EL (cell line): ENCODE measurements at regions not wholly inside any gene's neighbourhood (a gene's known extent, or its start where the extent isn't known, plus 50 kb on each side); places are given as distances from the start of the nearest gene placed in this dataset.
A peak's percentile ranks its signal among the peaks of the same experiment; 100 is the strongest.
"Not testable (repeated sequence)": the region's sequence is repeated elsewhere in the genome, so short reads cannot be mapped to it uniquely, and the experiment has no call there.

Source experiments
- DNase-seq: peaks from one replicate; pipeline ENCODE4 v3.0.0-alpha.2; 2016

GRCh38 chr1:38153778-38154470 lies 107.3 kb upstream of the POU3F1 start:
- no peak for DNase-seq

DNA sequence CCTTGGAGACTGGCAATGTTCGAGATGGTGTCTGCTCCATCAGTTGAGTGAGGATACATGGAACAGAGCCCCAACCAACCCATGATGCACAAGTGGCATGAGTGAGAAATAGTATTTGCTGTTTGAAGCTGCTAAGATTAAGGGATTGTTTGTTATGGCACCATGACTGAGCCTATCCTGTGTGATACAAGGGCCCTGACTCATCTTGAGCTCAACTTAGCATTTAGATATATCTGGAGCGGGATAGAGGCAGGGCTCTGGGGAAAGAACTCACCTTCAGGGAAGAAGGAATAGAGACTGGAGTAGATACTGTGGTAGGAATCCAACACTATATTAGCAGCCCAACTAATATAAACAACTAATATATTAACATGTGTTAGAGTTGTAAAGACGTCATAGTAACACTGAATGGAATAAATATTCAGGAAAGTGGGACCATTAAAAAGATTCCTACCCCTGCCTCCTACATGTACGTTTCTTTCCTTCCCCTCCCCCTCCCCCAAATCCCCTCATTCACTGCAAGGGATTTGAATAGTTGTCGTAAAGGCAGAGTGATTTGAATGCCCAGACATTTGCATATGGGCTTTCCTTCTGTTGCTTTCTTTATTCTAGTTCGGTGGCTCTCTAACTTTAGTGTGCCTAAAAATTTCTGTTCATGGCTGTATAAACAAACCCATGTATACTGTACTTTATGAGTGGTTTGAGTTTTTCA lies 106.6 kb upstream of the POU3F1 start:
- DNase-seq: no peak

GRCh38 chr1:38152351-38153065 lies 105.9 kb upstream of the POU3F1 start:
- no peak for DNase-seq

GRCh38 chr1:38151399-38151798 lies 104.8 kb upstream of the POU3F1 start:
- no peak for DNase-seq

- DNase-seq: not testable (repeated sequence)
These were observed 99.5 kb upstream of the POU3F1 start for GRCh38 chr1:38146079-38146478.

DNA sequence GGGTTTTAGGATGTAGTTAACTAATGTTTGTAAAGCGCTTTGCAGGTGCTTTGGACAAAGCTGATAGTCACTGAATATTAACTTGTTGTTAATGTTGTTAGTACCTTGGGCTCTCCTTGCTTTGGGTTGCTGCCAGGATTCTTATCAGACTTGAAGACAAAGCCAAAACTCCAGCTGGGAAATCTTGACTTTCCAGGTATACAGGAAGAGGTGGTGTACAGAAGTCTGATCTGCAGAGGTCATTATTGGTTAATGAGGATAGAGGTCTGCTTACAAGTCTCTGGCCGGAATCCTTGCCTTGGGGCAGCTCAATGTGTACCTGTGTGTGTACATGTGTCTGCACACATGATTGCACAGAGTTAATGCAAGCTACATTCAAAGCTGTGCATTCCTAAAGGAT lies 96.0 kb upstream of the POU3F1 start:
- DNase-seq: no peak

DNA sequence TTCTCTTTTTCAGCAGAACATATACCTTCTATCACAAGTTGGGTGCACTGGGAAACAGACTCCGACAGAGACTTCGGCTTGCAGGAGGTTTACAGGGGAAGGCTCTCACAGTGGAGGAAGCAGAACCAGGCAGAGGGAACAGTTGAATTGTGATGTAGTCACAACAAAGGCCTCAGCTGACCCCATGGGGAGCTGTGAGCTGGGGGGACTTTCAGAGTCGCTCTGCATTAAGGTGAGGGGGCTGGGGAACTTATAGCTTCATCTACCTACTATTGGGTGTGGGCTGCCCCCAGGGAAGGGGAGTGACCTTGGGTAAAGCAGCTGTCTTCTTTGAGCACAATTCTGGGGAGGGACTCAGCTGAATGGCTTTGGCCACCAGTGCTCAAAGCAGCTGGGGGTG lies 94.9 kb upstream of the POU3F1 start:
- DNase-seq: no peak

GRCh38 chr1:38139738-38140487 lies 93.3 kb upstream of the POU3F1 start:
- DNase-seq: peak; percentile 59

- DNase-seq: peak; percentile 99
These were observed 92.1 kb upstream of the POU3F1 start for GRCh38 chr1:38138498-38139233.

DNA sequence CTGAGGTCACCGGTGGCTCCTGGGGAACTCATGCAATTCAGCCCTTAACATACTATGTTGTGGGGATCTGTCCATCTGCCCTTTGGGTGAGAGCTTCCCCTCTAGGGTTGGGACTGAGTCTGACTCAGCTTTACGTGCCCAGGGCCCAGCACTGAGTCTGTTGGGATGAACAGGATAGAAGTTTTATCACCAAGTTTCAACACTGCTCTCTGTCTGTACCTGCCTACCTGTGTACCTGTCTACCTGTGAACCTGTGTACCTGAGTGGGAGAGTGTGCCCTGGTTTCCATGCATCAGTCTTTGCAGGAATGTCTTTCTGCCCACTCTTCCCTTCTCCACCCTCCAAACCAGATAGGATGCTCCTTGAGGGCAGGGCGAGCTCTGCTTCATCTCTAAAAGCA lies 90.6 kb upstream of the POU3F1 start:
- no peak for DNase-seq

DNA sequence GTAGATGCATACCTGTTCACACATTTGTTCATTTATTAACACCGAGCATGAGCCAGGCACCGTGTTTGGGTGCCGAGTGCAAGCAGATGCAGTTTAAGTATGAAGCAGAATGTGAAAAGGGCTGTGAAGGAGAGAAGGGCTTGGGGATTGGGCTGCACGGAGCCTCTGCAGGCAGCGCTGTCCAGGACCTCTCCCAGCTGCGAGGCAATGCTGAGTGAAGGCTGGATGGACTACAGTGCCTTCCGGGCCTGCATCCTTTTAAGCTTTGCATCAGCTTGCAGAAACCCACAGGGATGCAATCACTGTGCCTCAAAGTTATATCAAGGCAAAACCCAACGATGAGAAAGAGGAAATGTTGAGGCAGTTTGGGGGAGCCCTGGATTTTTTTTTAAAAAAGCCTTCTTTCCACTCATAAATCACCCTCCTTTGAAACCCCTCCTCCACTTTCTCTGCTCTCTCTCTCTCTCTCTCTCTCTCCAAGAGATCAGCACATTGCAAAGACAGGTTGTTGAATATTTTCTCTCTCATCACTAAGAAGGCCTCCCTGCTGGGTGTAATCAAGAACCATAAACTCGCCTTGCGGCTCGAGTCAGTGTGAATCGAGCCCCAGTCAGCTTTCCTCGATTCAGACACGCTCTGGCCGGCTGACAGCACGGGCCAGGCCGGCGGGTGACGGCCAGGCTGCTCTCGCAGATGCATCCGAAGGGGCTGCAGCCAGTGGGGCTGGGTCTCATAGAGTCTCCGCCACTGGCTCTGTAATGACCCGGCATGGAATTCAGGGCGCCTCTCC lies 89.2 kb upstream of the POU3F1 start:
- no peak for DNase-seq

- DNase-seq: no peak
These were observed 87.7 kb upstream of the POU3F1 start for GRCh38 chr1:38134294-38134755.

- DNase-seq: no peak
These were observed 87.2 kb upstream of the POU3F1 start for GRCh38 chr1:38133756-38134155.

DNA sequence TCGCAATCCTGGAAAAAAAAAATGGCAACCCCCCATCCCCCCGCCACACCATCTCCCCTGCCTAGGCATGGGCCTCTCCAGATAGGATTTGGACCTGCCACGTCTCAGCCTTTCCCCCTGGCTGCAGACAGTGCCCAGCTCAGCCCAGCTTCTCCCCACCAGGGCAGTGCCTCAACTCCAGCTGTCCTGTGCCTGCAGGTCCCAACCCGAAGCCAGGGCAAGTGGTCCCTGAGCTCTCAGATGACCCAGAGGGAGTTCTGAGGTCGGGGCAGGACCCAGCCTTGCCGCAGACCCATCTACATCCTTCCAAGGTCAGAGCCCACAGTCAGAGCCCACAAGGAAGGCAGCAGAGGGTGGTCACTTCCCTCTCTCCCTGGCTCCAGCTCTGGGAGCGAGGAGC lies 86.7 kb upstream of the POU3F1 start:
- no peak for DNase-seq

- DNase-seq: no peak
These were observed 86.1 kb upstream of the POU3F1 start for GRCh38 chr1:38132681-38133080.

DNA sequence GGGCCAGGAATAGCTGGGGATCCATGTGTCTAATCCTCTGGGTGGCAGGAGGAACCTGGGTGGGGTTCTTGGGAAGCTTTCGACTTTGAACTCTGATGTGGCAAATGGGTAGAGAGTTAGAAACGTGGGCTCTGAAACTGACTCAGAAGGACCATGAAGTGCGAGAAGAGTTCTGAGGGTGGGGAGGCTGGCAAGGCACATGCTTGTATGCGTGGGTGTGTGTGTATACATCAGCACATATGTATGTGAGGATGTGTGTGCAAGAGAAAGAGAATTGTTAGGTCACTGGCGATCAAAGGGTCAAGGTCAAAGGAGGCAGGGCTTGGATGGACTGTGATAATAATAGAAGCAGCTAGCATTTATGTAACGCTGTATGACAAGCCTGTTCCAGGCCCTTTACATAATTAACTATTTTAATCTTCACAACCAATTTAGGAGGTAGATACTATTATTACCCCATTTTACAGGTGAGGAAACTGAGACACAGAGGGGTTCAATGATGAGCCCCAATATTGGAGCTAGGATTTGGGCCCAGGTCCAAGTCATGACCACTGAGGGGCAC lies 84.5 kb upstream of the POU3F1 start:
- DNase-seq: peak; percentile 48

- peak; percentile 63 for DNase-seq
These were observed 83.4 kb upstream of the POU3F1 start for GRCh38 chr1:38129971-38130370.

- no peak for DNase-seq
These were observed 82.9 kb upstream of the POU3F1 start for GRCh38 chr1:38129473-38129872.

DNA sequence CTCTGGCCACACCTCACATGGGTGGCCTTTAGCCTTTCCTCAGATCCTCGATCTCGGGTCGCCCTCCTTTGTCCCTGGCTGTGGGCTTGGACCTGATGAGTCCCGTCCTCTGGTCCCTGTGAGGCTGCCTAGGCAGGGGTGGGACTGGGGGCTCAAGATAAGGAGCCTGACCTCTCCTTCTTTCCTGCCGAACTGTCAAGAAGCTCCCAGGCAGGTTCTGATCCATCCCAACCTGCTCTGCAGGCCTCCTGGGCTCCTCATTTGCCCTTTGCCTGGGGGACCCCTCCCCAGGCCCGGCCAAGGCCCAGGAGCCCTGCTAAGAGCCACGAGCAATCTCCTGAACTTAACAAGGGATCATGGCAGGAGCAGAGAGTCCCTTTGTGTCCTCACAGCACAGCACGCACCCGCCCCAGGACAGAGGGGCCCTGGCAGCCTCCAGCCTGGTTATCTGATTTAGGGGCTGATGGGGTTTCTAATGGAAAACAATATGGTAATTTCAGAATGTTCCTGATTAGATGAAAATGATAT lies 82.4 kb upstream of the POU3F1 start:
- DNase-seq: no peak

DNA sequence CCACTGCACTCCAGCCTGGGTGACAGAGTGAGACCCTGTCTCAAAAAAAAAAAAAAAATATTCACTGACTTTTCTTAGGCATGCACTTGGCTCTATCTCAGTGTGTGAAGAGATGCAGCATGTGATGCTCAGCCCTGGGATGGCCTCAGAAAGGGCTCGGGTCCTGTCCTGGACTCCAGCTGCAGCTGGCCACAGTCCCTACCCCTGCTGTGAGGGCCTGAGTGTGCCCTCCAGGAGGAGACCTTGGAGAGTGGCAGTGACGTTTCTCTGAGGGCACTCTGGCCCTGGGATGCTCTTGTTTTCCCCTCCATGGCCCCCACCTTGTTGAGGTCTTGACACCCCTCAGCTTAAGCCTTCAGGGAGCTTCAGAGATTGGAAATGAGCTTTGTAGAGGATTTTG lies 81.9 kb upstream of the POU3F1 start:
- no peak for DNase-seq

DNA sequence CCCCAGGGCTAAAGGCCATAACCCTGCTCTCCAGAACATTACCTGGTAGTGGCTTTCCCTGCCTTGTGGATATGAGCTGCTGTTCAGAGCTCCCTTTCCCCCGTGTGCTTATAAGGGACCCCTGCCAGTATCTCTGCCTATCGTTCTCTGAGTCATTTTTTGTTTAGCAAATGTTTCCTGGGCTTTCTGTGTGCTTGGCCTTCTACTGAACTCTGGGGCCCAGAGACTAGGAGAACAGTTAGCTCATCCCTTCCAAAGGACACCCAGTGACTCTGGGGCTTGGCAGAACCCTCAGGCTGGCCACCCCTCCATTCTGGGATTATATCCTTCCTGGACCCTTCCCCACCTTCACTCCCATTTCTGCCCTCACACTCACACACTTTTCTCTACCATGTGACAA lies 80.8 kb upstream of the POU3F1 start:
- peak; percentile 28 for DNase-seq
